Jurkat, Clone E6-1 (cell line): ENCODE measurements at regions not wholly inside any gene's neighbourhood (a gene's known extent, or its start where the extent isn't known, plus 50 kb on each side); places are given as distances from the start of the nearest gene placed in this dataset.

Source experiments
- DNase-seq: peaks from one replicate; pipeline ENCODE4 v3.0.0-alpha.2; 2011; ENCODE audit warnings: low read depth, low spot score
- H3K4me3 ChIP-seq: 2 replicates; pipeline ENCODE4 v1.5.1; 2011; ENCODE audit warnings: mild to moderate bottlenecking, low read length, control low read depth, moderate library complexity

DNA sequence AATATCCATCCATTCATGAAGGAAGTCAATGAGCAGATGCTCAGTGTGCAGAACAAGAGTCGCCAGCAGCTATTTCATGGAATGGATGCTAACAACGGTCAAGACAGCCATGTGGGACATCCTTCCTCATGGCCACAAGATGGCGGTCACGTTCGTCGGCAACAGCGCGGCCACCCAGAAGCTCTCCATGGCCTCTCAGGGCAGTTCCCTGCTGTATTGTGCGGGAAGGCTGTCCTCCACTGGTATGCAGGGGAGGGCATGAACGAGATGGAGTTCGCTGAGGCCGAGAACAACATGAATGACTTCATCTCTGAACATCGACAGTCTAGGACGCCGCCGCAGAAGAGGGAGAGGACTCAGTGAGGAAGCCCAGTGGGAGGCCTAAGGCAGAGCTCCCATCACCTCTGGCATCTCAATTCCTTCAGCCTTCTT lies 208.3 kb downstream of the TJP1 start:
- no peak overlapping the region for H3K4me3 ChIP-seq
- DNase-seq, result no peak

GRCh38 chr15:29612701-29613100 lies 209.6 kb downstream of the TJP1 start:
- no peak for DNase-seq
- no peak overlapping the region for H3K4me3 ChIP-seq

DNA sequence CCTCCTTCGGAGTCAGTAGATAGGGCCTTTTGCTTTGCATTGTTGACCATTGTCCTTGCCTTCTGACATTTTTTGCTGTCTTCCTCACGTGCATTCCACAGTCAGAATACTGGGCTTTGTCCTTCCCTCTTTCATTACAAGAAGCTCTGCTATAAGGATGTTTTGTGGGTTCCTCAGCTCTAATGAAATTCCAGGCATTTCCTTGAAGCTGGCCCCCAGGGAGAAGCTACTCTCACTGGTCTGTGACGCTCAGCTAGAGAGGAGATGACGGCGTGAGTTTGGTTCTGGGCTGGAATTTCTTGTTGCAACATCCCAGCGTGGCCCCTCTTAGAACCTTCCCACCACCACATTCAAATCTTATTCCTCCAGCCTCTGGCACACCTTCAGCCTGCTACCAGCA lies 210.2 kb downstream of the TJP1 start:
- H3K4me3 ChIP-seq, result no peak overlapping the region
- no peak for DNase-seq

DNA sequence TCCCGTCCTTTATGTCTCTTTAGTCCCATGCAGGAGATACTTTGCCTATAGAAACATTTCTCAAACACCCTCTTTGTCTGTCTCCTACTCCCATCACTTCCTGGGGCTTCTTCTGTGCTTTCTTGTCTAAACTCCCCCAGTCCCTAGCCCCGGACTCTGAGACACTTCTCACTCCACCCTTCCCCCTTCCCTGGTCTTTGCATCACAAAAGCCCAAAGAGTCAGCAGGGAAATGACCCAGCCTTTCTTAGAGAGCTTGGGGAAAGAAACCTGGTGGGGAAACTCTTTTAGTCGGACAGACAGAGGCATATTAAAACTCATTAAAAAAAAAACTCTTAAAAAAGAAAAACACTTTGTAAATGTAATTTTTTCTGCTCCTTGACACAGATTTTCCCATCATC lies 211.2 kb downstream of the TJP1 start:
- no peak overlapping the region for H3K4me3 ChIP-seq
- DNase-seq, result no peak

DNA sequence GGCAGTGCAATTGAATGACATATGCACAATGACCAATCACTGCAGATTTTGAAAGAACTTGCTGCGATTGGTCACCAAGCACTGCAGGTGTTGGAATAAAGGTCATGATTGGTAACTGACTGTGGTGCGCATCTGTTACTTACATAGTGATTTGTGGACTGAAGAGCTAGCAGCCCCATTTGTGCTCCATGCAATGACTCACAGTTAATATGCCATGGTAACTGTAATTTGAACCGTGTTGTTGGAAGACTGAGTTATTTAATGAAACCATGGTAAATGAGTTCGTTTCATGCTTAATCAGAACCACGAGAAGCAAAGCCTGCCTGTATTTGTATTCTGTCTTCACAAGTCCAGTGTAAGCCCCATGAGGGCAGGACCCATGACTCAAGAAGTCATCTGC lies 220.5 kb downstream of the TJP1 start:
- no peak for DNase-seq
- no peak overlapping the region for H3K4me3 ChIP-seq

DNA sequence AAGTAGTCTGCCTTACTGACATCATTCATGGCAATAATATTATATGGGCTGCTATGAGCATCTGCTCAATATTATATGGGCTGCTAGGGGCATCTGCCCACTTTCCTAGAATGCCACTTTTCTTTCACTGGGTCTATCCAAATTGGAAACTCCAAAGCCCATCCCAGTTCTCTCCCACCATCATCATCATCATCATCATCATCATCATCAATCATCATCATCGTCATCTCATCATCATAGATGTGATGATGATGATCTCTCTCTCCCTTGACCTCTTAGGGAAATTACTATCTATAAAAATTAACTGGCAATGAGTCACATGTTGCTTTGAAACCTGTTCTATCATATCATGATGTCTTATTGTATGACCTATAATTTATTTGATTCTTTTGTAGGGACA lies 222.0 kb downstream of the TJP1 start:
- DNase-seq, result no peak
- H3K4me3 ChIP-seq, result no peak overlapping the region

DNA sequence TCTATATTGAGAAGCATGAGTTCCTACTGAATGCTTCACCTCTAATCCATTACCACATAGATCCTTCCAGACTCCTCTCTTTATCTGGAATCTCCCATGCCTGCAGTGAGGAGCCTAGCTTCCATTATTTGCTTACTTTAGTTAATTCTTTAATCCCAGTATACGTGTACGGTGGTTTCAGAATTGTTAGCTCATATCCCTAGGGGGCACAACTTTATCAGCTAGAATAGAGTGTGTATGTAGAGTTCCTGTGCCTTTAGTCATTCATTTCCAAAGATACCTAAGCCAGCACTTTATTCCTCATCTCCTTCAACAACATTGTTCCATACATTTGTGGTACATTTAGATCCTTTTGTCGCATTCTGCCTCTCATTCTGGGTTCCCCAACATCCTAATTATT lies 226.0 kb downstream of the TJP1 start:
- peak; percentile 8 for DNase-seq

GRCh38 chr15:29593629-29594028 lies 228.6 kb downstream of the TJP1 start:
- no peak overlapping the region for H3K4me3 ChIP-seq

More for the DNA sequence above, 226.0 kb downstream of the TJP1 start:
- H3K4me3 ChIP-seq, result no peak overlapping the region

DNA sequence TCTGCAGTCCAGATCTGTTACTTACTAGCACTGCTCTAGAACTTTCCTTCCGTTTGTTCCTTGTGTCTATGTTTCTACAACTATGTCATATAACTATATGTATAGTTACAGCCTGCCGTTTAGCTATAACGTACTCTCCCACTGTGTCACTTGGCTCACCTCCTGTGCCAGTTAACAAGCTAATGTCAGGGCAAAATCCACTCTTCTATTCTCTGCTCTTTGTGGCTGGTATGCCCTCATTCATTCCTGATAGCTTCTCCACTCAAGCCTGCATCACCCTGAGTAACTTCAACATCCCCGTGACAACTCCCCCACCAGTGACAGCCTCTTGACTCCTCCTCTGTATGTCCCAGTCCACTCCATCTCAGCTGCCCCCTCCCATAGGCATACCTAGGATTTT lies 229.2 kb downstream of the TJP1 start:
- no peak for DNase-seq
- H3K4me3 ChIP-seq, result no peak overlapping the region

More at GRCh38 chr15:29593629-29594028, 228.6 kb downstream of the TJP1 start:
- no peak for DNase-seq

GRCh38 chr15:29590701-29591100 lies 231.6 kb downstream of the TJP1 start:
- H3K4me3 ChIP-seq, result no peak overlapping the region
- DNase-seq, result no peak

- no peak for DNase-seq
- no peak overlapping the region for H3K4me3 ChIP-seq
Observed at GRCh38 chr15:29589975-29590374, 232.3 kb downstream of the TJP1 start.

- DNase-seq, result no peak
- H3K4me3 ChIP-seq, result no peak overlapping the region
Observed at GRCh38 chr15:29589416-29589815, 232.9 kb downstream of the TJP1 start.

DNA sequence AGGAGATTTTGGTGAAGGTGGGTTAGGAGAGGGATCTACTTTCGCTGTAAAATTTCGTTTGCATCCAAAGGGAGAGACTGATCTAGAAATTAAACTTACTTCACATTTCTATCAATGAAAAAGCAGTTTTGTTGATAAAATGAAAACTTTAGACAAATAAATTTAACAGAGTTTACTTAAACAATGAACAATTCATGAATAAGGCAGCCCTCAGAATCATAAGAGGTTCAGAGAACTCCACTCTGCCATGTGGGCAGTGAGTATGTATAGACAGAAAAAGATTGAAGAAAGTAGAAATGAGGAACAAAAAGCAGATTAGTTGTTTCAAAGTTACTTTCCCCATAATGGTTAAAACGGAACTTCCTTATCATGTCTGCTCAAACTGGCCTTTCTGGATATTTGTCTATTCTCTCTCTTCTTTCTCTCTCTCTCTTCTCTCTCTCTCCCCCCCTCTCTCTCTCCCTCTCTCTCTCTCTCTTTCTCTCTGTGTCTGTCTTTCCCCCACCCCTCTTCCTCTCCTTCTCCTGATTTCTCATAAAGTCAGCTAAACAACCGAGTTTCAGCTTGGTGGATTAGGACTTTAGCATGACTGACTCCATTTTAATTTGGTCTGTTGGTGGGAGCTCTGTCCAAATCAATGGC lies 248.9 kb downstream of the TJP1 start:
- H3K4me3 ChIP-seq, result no peak overlapping the region
- DNase-seq, result no peak

- no peak for DNase-seq
- H3K4me3 ChIP-seq, result no peak overlapping the region
Observed at GRCh38 chr15:29571792-29572431, 250.4 kb downstream of the TJP1 start.

DNA sequence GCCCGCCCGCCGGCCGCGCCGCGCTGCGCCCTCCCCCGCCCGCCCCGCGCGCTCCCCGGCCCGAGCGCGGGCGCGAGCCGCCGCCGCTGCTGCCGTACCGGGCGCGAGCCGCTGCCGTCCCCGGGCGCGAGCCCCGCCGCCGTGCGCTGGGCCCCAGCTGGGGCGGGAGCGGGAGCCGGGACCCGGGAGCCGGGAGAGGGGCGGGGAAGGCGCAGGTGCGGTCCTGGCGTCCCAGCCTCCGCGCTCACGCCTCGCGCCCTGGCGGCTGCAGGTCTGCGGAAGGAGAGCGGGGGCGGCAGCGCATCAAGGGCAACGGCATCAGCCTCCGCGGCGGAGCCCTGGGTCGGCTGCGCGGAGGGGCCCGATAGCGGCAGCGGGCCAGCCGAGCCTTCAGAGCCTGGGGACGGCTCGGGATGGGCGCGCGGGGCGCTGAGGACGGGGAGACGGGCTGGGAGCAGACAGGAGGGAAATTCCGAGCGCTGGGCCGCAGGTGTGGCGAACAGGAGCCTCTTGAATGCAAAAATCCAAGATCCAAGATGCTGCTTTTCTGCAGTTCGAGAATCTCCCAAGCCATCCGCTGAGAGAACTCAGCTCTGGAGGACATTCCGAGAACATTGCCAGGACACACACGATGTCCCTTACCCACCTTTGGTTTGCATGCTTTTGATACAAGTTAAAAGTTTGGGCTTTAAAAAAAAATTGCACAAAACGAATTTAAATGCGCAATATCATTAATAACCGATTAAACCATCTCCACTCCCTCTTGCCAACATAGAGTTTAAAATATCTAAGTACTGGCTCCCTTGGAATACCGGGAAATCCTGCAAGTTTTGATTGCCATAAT lies 251.1 kb downstream of the TJP1 start:
- no peak for DNase-seq
- H3K4me3 ChIP-seq, result peak overlapping the region; percentile 13; the same call in 1 of the 2 replicates

DNA sequence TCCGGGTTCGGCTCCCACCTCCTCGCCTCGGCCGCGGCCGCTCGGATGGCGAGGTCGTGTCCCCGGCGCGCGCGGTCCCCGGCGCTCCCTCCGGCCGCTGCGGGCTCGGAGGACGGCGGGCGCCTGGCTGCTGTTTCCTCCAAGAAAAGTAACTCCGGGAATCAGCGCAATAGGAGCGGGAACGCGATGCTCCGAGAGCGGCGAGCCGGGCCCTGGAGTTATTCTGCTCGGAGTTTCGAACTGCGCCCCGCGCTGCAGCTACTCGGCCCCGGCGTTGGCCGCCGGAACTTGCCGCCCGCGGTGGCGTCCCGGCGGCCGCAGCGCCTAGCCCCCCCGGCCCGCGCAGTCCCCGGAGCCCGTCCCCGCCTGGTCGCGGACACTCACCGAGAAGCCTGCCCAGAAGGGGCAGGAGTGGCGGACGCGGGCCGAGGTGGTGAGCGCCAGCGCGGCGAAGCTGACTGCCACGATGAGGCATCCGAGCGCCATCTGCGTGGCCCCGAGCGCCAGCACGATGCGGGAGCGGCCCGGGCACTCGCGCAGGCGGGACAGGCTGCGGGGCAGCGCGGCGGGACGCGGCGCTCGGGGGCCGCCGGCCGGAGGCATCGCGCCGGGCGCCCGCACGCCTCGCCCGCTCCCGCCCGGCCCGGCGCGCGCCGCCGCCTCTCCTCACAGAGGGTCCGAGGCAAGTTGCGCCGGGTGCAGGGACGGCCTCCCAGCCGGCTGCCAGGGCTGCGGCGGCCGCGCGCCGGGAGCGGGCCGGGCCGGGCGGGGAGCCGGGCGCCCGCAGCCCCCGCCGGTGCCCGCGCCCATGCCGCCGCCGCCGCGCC lies 251.9 kb downstream of the TJP1 start:
- no peak for DNase-seq
- no peak overlapping the region for H3K4me3 ChIP-seq

DNA sequence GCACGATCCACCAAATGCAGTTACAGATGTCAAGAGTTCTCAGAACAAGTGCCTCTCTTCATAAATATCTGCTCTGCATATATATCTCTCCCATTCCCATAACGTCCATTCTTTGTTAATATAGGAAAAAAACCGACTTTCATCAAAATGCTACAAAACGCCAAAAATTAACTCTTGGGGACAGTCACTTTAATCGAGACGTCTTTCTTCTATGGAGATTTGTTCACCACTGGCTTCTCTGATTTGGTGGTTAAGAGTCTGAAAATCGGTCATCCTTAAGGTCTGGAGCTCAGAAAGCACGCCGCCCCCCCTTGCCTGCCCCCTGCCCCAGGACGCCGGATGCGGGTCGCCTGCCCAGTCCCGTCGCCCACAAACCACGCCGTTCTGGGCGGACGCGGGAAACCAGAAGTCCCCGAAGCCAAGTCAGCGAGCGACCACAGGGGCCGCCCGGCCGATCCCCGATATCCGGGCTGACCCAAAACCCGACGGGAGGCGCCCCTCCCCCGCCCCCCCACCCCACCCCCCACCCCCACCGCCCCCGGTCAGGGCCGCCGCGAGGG lies 252.7 kb downstream of the TJP1 start:
- DNase-seq, result no peak
- H3K4me3 ChIP-seq, result no peak overlapping the region

DNA sequence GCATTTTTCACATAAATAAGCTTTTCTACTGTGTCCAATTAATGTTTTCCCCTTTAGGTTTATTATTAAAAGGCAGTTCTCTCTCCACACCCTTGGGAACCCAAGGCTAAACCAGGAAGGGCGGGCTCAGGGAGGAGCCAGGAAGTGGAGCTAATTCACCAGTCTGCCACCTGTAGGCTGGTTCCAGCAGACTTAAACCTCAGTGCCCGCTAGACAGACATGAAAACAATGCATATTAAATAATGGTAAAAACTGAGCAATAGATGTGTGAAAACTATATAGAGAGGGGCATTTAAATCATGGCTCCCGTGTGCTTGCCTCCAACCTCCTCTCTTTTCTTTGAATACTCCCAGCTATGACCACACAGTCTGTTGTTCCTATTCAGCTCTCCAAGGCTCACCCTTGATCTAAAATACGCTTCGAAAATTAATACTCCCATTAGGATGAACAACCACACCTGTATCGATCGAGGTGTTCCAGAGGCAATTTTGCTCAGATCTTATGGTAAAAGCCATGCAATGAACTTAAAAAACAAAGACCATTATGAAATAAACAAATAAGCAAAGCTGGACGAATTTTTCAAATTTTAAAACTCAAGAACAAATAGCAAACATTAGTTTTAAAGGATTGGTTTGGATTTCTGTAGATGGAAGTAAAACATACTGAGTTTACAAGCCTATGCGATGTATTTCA lies 253.3 kb downstream of the TJP1 start:
- peak; percentile 57 for DNase-seq
- no peak overlapping the region for H3K4me3 ChIP-seq

GRCh38 chr15:29567336-29567735 lies 254.9 kb downstream of the TJP1 start:
- no peak for DNase-seq
- no peak overlapping the region for H3K4me3 ChIP-seq
